IMR-90 (cell line): ENCODE measurements at regions not wholly inside any gene's neighbourhood (a gene's known extent, or its start where the extent isn't known, plus 50 kb on each side); places are given as distances from the start of the nearest gene placed in this dataset.

Experiments
- ATAC-seq: fragments of 200-7000 bp; cut with Tn5 transposase; 2 replicates; pipeline ENCODE4 v1.9.1; 2020; ENCODE audit warnings: low read depth, mild to moderate bottlenecking, moderate library complexity
- BruUV-seq: library from RNA; stranded (reverse); fragments of 400-500 nt; replicated peaks from 2 replicates; lab custom pipeline; 2021; lab: Mats Ljungman, UMichigan
- CTCF ChIA-PET: fragments of 300-600 bp; formaldehyde crosslinking; extraction: SDS; loops from one replicate; lab custom pipeline; 2021; ENCODE audit warnings: antibody characterized with exemption; lab: Yijun Ruan, JAX
- POLR2A ChIA-PET: fragments of 300-600 bp; sonication (Branson Sonifier 250); formaldehyde crosslinking; loops from one replicate; lab custom pipeline; 2022; ENCODE audit warnings: antibody characterized with exemption; ENCODE audit not compliant: unreplicated experiment; lab: Charles Lee
- DNase-seq: peaks from one replicate; pipeline ENCODE4 v3.0.0; 2013
- H2AFZ ChIP-seq: replicated peaks from 2 replicates; pipeline ENCODE3; 2013; ENCODE audit warnings: low read length, mild to moderate bottlenecking; ENCODE audit not compliant: poor library complexity
- H2AK5ac ChIP-seq: 2 replicates; pipeline ENCODE4 v1.6.1; 2013; ENCODE audit warnings: low read depth, low read length, inconsistent platforms
- H2AK9ac ChIP-seq: replicated peaks from 2 replicates; pipeline ENCODE3; 2013; ENCODE audit warnings: mild to moderate bottlenecking, low read depth, low read length, moderate library complexity; ENCODE audit not compliant: poor library complexity
- H2BK120ac ChIP-seq: 2 replicates; pipeline ENCODE4 v1.6.1; 2013; ENCODE audit warnings: low read depth, low read length, inconsistent platforms
- H2BK15ac ChIP-seq: 3 replicates; pipeline ENCODE4 v1.6.1; 2013; ENCODE audit warnings: low read depth, low read length, inconsistent platforms
- H2BK20ac ChIP-seq: 2 replicates; pipeline ENCODE4 v1.6.1; 2013; ENCODE audit warnings: low read depth, mild to moderate bottlenecking, inconsistent platforms, low read length, moderate library complexity
- H2BK5ac ChIP-seq: 2 replicates; pipeline ENCODE4 v1.6.1; 2013; ENCODE audit warnings: mild to moderate bottlenecking, low read depth, low read length, inconsistent platforms; ENCODE audit not compliant: poor library complexity, severe bottlenecking
- H3K14ac ChIP-seq: replicated peaks from 2 replicates; pipeline ENCODE4 v1.6.1; 2013; ENCODE audit warnings: low read depth, low read length, inconsistent platforms
- H3K18ac ChIP-seq: 2 replicates; pipeline ENCODE4 v1.6.1; 2013; ENCODE audit warnings: low read depth, low read length, control low read depth
- H3K23ac ChIP-seq: 2 replicates; pipeline ENCODE4 v1.6.1; 2013; ENCODE audit warnings: low read depth, low read length, inconsistent platforms
- H3K27ac ChIP-seq: 2 replicates; pipeline ENCODE4 v1.5.1; 2013; ENCODE audit warnings: mild to moderate bottlenecking, control low read depth, low read length; ENCODE audit not compliant: insufficient read depth
- H3K27me3 ChIP-seq: 2 replicates; pipeline ENCODE4 v1.6.1; 2013; ENCODE audit warnings: low read length; ENCODE audit not compliant: control insufficient read depth, insufficient read depth
- H3K36me3 ChIP-seq: 2 replicates; pipeline ENCODE4 v1.6.1; 2013; ENCODE audit warnings: low read length, mixed read lengths; ENCODE audit not compliant: control insufficient read depth, insufficient read depth
- H3K4ac ChIP-seq: 2 replicates; pipeline ENCODE4 v1.6.1; 2013; ENCODE audit warnings: low read depth, low read length, inconsistent platforms
- H3K4me1 ChIP-seq: 2 replicates; pipeline ENCODE4 v1.6.1; 2013; ENCODE audit warnings: low read length, mixed read lengths; ENCODE audit not compliant: control insufficient read depth, insufficient read depth
- H3K4me2 ChIP-seq: 2 replicates; pipeline ENCODE4 v1.6.1; 2013; ENCODE audit warnings: low read depth, mild to moderate bottlenecking, control low read depth, low read length, moderate library complexity
- H3K4me3 ChIP-seq: 2 replicates; pipeline ENCODE4 v1.5.1; 2013; ENCODE audit warnings: low read depth, mild to moderate bottlenecking, control low read depth, low read length, moderate library complexity; ENCODE audit not compliant: insufficient read depth
- H3K56ac ChIP-seq: 2 replicates; pipeline ENCODE4 v1.6.1; 2013; ENCODE audit warnings: low read length, inconsistent platforms; ENCODE audit not compliant: insufficient read depth; ENCODE audit errors: extremely low read depth
- H3K79me1 ChIP-seq, 2 experiments: 2 replicates each; pipeline ENCODE4 v1.6.1; 2013; ENCODE audit warnings: low read length in 2 of 2, inconsistent platforms in 1 of 2, low read depth in 1 of 2
- H3K9ac ChIP-seq: 2 replicates; pipeline ENCODE4 v1.6.1; 2013; ENCODE audit warnings: low read depth, low read length, control low read depth
- H3K9me1 ChIP-seq: 2 replicates; pipeline ENCODE4 v1.6.1; 2013; ENCODE audit warnings: low read length, inconsistent platforms; ENCODE audit not compliant: insufficient read depth
- H3K9me3 ChIP-seq: 2 replicates; pipeline ENCODE4 v1.6.1; 2013; ENCODE audit warnings: low read length; ENCODE audit not compliant: control insufficient read depth, insufficient read depth
- H4K20me1 ChIP-seq: 2 replicates; pipeline ENCODE4 v1.6.1; 2013; ENCODE audit warnings: low read length, inconsistent platforms; ENCODE audit not compliant: insufficient read depth
- H4K5ac ChIP-seq: 2 replicates; pipeline ENCODE4 v1.6.1; 2013; ENCODE audit warnings: mild to moderate bottlenecking, low read depth, low read length, control low read depth
- H4K8ac ChIP-seq, 2 experiments: 2 replicates each; pipeline ENCODE4 v1.6.1; 2013; ENCODE audit warnings: low read depth in 2 of 2, low read length in 2 of 2, control low read depth in 1 of 2, inconsistent platforms in 1 of 2
- H4K91ac ChIP-seq: 2 replicates; pipeline ENCODE4 v1.6.1; 2013; ENCODE audit warnings: low read depth, low read length, inconsistent platforms; ENCODE audit not compliant: insufficient read depth
- BHLHE40 ChIP-seq: fragments of 150-350 bp; IDR thresholded peaks from 2 replicates; pipeline ENCODE4 v1.6.1; 2016; ENCODE audit warnings: mild to moderate bottlenecking, low read depth, low read length
- CEBPB ChIP-seq: IDR thresholded peaks from 2 replicates; pipeline ENCODE4 v1.6.1; 2012; ENCODE audit warnings: low read depth, low read length, improper control_type of control experiment
- CHD1 ChIP-seq: IDR thresholded peaks from 2 replicates; pipeline ENCODE4 v1.6.1; 2012; ENCODE audit warnings: low read depth, low read length, improper control_type of control experiment
- FOS ChIP-seq: fragments of 150-350 bp; IDR thresholded peaks from 2 replicates; pipeline ENCODE4 v1.6.1; 2016; ENCODE audit warnings: low read depth, low read length
- NFE2L2 ChIP-seq: fragments of 150-350 bp; IDR thresholded peaks from 2 replicates; pipeline ENCODE4 v1.6.1; 2016; ENCODE audit warnings: low read depth, mild to moderate bottlenecking, low read length
- POLR2A ChIP-seq: IDR thresholded peaks from 2 replicates; pipeline ENCODE4 v1.6.1; 2012; ENCODE audit warnings: mild to moderate bottlenecking, low read depth, low read length
- RAD21 ChIP-seq: IDR thresholded peaks from 2 replicates; pipeline ENCODE4 v1.6.1; 2012; ENCODE audit warnings: low read length, improper control_type of control experiment
- RCOR1 ChIP-seq: IDR thresholded peaks from 2 replicates; pipeline ENCODE4 v1.6.1; 2012; ENCODE audit warnings: mild to moderate bottlenecking, low read length, improper control_type of control experiment; ENCODE audit not compliant: insufficient replicate concordance
- SMC3 ChIP-seq: fragments of 150-350 bp; IDR thresholded peaks from 2 replicates; pipeline ENCODE4 v1.6.1; 2016; ENCODE audit warnings: low read depth, mild to moderate bottlenecking, antibody characterized with exemption, low read length, moderate library complexity
- WGBS, 2 experiments: methylation state at CpG; one replicate each; pipeline versions ENCODE4 v1.1.5 to v1.1.7; 2013; ENCODE audit warnings: missing lambda C conversion rate in 2 of 2; ENCODE audit not compliant: insufficient read length in 1 of 2; ENCODE audit errors: extremely low coverage in 2 of 2; 5-methylcytosine and 5-hydroxymethylcytosine counted together
- dilution Hi-C: fragments of 300-500 bp; cut with HindIII; formaldehyde crosslinking; loops from one replicate; pipeline ENCODE4 v1.14.3; 2018; ENCODE audit warnings: low sequenced_read_pairs; ENCODE audit not compliant: unreplicated experiment
- in situ Hi-C: fragments of 300-500 bp; cut with MboI; formaldehyde crosslinking; loops from 3 replicates; pipeline ENCODE4 v1.14.3; 2019; ENCODE audit warnings: low sequenced_read_pairs, inconsistent platforms, mixed read lengths
- intact Hi-C: fragments of 100-400 bp; cut with micrococcal nuclease; formaldehyde crosslinking; loops from 2 replicates; pipeline ENCODE4 v1.10.0; 2022
- TF ChIP-seq, protein P1 (sequence below): conservative IDR thresholded peaks from 2 replicates; pipeline ENCODE4 v1.5.1; 2012; ENCODE audit warnings: mild to moderate bottlenecking, low read depth, low read length, improper control_type of control experiment
- TF ChIP-seq, protein P2 (sequence below): fragments of 150-350 bp; IDR thresholded peaks from 2 replicates; pipeline ENCODE4 v1.6.1; 2017; ENCODE audit warnings: mild to moderate bottlenecking, antibody characterized with exemption, low read length, low read depth
- TF ChIP-seq, protein P3 (sequence below): fragments of 150-350 bp; IDR thresholded peaks from 2 replicates; pipeline ENCODE4 v1.6.1; 2016; ENCODE audit warnings: low read depth, mild to moderate bottlenecking, low read length, moderate library complexity, borderline replicate concordance

DNA sequence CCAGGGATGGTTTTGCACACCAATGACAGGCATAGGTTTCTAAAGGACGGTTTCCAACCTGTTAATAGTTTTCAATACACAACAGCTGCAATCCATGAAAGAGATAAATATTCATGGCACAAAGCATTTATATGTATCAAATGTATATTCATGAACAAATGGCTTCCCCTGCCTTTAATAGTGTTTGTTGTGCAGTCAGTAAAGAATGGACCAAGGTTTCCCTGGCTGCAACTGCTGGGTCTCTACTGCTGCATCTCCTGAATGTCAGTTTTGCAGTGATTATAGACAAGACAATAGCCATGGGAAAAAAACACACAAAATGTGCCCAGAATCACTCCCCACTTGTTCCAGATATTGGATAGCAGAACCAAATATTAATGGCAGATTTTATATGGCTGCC is 284.1 kb downstream of the BTG1 start:
- Histone ChIP-seq H3K9me3 (no peaks in the 10 kb centered on the region), H3K14ac (no peak overlapping the region), H4K5ac (no peak overlapping the region), H4K91ac (no peak overlapping the region), H2AFZ (no peak overlapping the region), H2BK5ac (no peak overlapping the region), H3K9me1 (0 out of 2 replicates have a peak, but pooled peaks cover 3% of the 10 kb centered on the region), H2BK120ac (no peak overlapping the region), H2AK5ac (no peak overlapping the region), H3K36me3 (no peaks in the 10 kb centered on the region), H2BK20ac (no peak overlapping the region), H3K79me1 (no peaks in the 10 kb centered on the region), H3K56ac (no peak overlapping the region), H3K23ac (no peak overlapping the region), H3K9ac (no peak overlapping the region), H3K18ac (no peak overlapping the region), H4K20me1 (no peaks in the 10 kb centered on the region), H2AK9ac (no peak overlapping the region), H3K4me1 (peaks cover 2% of the 10 kb centered on the region; the same call in 1 of the 2 replicates), H2BK15ac (no peak overlapping the region), H4K8ac (no peak overlapping the region), H3K4me3 (no peak overlapping the region), H3K4ac (no peak overlapping the region), H3K27me3 (no peaks in the 10 kb centered on the region), H3K27ac (no peak overlapping the region), H3K4me2 (no peak overlapping the region)
- ATAC-seq (no peak), DNase-seq (no peak)
- BruUV-seq, result no TSS peak
- CTCF ChIA-PET, result no interaction called here
- intact Hi-C loops, result no loop called here
- in situ Hi-C loops, result no loop called here
- POLR2A ChIA-PET, result no interaction called here
- TF ChIP-seq RAD21 (no peak), POLR2A (no peak), NFE2L2 (no peak), CHD1 (no peak), SMC3 (no peak), RCOR1 (no peak), BHLHE40 (no peak), CEBPB (no peak), FOS (no peak)
- TF ChIP-seq, protein P1, sequence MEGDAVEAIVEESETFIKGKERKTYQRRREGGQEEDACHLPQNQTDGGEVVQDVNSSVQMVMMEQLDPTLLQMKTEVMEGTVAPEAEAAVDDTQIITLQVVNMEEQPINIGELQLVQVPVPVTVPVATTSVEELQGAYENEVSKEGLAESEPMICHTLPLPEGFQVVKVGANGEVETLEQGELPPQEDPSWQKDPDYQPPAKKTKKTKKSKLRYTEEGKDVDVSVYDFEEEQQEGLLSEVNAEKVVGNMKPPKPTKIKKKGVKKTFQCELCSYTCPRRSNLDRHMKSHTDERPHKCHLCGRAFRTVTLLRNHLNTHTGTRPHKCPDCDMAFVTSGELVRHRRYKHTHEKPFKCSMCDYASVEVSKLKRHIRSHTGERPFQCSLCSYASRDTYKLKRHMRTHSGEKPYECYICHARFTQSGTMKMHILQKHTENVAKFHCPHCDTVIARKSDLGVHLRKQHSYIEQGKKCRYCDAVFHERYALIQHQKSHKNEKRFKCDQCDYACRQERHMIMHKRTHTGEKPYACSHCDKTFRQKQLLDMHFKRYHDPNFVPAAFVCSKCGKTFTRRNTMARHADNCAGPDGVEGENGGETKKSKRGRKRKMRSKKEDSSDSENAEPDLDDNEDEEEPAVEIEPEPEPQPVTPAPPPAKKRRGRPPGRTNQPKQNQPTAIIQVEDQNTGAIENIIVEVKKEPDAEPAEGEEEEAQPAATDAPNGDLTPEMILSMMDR, result no peak
- TF ChIP-seq, protein P2, sequence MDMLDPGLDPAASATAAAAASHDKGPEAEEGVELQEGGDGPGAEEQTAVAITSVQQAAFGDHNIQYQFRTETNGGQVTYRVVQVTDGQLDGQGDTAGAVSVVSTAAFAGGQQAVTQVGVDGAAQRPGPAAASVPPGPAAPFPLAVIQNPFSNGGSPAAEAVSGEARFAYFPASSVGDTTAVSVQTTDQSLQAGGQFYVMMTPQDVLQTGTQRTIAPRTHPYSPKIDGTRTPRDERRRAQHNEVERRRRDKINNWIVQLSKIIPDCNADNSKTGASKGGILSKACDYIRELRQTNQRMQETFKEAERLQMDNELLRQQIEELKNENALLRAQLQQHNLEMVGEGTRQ, result no peak
- TF ChIP-seq, protein P3, sequence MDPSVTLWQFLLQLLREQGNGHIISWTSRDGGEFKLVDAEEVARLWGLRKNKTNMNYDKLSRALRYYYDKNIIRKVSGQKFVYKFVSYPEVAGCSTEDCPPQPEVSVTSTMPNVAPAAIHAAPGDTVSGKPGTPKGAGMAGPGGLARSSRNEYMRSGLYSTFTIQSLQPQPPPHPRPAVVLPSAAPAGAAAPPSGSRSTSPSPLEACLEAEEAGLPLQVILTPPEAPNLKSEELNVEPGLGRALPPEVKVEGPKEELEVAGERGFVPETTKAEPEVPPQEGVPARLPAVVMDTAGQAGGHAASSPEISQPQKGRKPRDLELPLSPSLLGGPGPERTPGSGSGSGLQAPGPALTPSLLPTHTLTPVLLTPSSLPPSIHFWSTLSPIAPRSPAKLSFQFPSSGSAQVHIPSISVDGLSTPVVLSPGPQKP, result no peak
- dilution Hi-C loops, result no loop called here
- no CpG with 5 or more reads among the region's 1 CpG for WGBS, 2 experiments
